Activated naive CD4-positive, alpha-beta T cell treated with anti-CD3 and anti-CD28 coated beads, Interleukin-2, amount 50 U/mL, for 16 hours (primary cell): ENCODE measurements at regions not wholly inside any gene's neighbourhood (a gene's known extent, or its start where the extent isn't known, plus 50 kb on each side); places are given as distances from the start of the nearest gene placed in this dataset.
"Not testable (repeated sequence)": the region's sequence is repeated elsewhere in the genome, so short reads cannot be mapped to it uniquely, and the experiment has no call there.

Experiments
- DNase-seq: peaks from one replicate; pipeline ENCODE4 v3.0.0-alpha.2; 2020

DNA sequence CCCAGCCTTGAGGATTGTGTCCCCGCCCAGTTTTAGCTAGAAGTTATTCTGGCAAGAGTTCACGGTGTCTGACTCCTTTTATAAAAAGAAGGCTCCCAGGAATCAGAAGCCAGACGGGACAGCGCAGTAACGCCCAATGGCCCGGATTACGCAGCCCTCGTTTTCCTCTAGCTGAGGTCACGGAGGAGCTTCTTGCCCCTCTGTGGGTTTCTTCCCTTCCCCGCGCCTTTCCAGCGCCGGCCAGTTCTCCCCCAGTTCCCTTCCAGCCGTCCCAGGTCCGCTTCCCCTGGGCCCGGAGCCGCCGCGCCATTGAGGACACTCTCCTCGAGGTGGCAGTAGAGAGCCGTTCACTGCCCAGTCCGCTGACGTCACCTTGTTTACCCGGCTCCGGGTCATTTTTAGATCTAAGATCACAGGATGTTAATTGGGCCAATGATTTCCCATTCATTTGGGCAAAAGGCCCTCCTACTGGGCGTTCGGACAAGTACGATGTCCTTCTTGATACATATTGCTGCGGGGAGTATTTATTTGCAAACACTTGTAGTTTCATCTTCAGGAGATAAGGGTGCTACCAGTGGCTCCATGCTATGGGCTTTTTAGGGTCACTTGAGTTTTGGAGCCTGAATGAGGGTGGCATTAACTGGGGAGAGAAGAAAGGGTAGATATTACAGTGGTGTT lies 81.5 kb upstream of the PPM1B start:
- peak; percentile 81 for DNase-seq

DNA sequence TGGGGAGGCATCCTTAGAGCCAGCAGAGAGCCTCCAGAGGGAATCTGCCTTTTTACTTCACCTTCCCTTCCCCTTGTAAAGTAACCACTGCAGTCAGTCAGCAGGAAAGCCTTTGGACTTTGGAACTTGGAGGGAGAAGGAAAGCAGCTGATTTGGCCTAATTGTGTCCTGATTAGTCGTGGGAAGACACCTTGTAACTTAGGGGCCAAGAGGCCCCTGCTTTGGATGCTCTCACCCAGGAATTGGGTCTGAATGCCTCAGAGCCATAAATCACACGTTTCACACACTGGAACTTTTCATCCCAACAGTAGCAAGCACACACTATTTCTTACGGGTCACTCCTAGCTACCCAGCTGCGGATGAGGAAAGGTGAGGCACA lies 81.0 kb upstream of the PPM1B start:
- DNase-seq: no peak

DNA sequence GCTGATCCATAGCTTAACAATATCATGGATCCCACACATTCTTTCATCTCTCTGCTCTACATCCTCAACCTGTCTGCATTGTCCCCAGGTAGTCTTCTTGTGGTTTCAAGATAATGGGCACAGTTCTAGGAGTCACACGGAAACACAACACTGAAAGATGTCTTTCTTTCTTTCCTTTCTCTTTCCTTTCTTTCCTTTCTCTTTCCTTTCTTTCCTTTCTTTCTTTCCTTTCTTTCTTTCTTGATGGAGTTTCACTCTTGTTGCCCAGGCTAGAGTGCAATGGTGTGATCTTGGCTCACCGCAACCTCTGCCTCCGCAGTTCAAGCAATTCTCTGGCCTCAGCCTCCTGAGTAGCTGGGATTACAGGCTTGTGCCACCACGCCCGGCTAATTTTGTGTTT lies 76.2 kb upstream of the PPM1B start:
- DNase-seq: not testable (repeated sequence)

DNA sequence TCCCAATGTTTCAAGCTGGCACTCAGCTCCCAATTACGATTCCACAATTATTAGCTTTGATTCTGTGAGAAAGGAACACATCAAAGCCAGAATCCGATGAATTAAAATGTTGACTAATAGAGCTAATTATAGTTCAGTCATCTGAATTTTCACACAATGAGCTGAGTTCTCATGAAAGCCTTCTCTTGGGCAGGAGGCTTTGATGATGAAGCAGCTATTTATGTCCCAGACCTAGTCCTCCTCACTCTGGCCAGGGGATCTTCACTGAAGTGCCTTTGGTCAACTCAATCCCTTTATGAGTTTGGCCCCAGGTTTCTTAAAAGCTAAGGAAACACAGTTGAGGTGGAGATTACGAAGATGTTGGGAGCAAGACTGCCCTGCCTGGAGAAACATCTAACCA lies 74.7 kb upstream of the PPM1B start:
- no peak for DNase-seq

DNA sequence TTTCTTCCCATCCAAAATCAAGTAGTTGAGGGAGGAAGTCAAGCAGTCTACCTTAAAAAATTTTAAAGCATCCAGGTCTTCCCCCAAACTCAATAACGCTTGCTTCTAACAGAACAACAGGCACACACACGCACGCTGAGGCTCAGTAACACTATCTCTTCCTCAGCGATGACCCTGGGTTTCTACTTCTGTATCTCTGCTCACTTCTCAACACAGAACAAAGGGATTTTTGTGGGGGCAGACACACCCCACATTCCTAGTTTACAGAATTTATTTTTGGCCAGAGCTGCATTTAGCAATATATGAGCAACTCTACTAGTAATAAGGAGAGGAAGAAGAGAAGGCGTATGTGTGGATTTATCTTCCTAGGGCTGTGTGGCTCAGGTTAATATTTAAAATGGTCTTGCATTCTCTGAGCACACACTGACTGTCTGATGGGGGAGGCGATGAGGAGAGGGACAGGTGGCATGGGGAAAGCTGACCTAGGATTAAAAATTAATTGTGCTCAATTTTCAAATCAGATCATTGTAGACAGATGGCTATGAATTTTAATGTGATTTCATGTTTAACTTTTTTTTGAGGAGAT lies 71.3 kb upstream of the PPM1B start:
- no peak for DNase-seq

DNA sequence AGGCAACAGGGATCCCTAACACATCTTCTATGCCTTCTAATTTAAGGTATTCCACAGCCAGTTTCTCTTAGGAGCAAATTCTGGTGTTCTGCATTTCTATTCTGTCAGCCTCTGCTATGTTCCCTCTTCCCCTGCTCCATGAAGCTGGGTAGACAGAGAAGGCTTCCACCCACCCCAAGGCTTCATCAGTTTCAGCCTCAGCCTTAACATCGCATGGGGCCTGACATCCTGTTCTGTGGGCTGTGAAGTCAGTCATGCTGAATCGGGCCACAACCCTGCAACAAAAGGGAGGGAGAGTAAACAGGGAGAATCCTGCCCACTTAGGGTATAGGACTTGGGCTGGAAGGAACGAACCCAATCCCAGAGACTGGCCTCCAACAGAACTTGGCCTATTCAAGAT lies 70.6 kb upstream of the PPM1B start:
- DNase-seq: no peak

DNA sequence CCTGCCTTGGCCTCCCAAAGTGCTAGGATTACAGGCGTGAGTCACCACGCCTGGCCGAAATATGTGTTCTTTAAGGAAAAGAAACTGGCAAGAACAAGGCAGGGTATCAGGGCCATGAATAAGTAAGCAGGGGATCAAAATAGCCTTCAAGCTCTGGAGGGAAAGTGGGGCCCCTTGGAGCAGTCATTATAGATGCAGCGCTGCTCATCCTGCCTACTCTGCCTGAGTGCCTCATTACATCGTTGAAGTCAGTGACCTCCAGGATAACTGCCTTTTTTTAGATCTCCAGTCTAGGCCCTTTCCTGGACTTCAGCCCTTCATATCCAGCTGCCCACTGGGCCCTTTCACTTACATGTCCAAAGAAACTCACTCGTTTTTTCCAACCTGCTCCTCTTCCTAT lies 69.8 kb upstream of the PPM1B start:
- no peak for DNase-seq

DNA sequence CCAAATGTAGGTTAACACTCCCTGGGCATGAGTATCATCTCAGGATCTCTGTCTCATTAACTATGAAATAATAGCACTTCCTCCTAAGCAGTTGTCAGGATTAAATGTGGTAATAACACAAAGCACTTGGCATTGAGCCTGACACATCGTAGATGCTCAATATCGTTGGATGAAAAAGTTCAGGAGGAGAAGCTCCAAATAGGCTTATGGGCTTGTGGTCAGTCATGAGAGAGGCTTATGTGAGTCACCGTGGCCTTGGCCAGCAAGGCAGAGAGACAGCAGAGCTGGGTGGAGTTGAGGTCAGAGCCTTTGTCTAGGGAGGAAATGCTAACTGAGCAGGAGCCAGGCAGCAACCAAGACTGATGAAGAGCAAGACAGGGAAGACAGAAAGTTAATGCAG lies 68.3 kb upstream of the PPM1B start:
- DNase-seq: no peak

DNA sequence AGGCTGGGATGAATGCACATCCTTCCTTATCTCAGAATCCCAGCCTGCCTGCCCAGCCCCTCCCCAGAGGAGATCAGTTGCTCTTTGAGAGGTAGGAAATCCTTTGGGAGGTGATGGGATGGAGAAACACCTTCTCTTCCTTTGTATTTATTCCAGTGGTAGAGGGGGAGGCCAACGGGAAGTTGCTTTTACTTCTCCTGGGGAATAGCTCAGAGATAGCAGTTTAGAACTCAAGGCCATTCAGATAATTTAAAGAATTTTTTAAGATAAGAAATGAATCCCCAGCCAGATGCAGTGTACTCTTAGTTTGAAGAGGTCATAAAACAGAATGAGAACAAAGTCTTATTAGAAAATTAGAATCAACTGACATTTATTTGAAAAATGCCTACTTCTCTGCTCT lies 67.4 kb upstream of the PPM1B start:
- no peak for DNase-seq

DNA sequence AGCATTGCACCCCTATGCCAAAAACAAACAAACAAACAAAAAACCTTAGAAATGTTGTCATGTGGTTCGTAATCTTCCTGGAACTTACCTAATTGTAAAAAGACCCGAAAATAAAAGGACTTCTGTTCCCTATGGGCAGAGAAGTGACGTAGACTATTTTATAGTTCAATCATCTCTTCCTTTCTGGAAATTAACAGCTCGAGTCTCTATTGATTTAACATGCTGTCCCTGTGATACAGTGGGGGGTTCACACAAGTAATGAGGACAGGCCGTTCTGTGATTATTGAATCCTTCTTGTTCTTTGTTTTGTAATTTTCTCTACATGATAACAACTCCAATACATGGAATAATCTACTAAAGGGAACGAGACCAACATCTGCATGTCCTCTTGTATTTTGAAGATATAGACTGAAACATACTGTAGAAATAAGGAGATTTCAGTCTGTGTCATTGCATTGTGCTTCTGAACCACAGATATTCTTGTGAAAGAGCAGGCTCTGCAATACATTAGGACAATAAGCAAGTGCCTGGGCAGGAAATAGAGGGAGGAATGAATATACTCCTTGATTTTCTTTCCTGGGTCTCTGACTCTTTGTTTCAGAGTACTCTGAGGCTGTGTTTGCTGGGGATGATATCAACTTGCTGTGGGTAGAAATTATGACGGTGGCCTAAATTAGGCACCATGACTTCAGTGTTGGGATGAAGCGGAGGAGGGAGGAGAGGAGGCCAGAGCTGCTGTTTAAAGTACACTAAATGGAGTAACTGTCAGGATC lies 65.7 kb upstream of the PPM1B start:
- no peak for DNase-seq

DNA sequence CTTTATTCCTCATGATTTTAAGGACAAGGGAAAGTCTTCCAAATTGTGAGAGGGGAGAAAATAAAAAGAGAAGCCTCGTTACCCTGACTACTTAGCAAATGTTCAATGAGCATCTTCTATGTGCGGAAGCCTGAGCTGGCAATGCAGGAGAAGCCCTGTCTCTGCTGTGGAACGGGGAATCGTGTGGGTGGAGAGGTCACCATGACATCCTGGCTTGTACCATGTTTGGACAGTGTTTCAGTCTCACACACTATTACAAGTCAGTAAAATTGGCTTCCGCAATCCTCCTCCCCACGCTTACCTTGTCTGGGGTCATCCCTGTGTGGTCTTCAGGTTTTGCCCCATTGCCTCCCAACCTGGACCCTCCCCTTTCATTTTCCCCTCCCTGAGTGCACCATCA lies 65.0 kb upstream of the PPM1B start:
- DNase-seq: no peak

DNA sequence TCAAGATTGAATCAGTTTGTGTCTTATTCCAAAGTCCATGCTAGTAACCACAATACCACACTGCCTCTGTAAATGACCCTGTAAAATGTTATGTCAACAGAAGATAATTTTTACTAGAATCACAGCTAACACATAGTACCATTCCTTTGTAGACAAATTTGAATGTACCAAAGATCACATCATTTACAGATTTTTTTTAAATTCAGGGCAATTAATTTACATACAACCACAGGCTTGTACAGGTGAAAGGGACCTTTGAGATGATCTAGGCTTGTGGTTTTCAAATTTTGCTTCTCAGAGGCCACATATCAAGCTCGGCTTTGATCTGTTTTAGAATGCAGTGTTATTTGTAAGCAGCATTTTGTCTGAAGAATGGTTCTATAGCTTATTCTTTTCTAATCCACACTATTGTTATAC lies 63.8 kb upstream of the PPM1B start:
- DNase-seq: no peak

DNA sequence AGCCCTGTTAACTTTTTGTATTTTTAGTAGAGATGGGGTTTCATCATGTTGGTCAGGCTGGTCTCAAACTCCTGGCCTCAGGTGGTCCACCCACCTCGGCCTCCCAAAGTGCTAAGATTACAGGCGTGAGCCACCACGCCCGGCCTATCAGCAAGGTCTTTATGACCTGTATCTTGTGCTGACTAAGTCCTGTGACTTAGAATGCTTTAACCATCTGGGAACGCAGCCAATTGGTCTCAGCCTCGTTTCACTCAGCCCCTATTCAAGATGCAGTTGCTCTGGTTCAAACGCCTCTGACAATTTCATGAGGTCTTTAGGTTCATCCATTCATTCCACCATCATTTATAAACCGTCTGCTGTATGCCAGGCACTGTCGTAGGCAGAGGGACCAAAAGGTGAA lies 62.2 kb upstream of the PPM1B start:
- DNase-seq: not testable (repeated sequence)

DNA sequence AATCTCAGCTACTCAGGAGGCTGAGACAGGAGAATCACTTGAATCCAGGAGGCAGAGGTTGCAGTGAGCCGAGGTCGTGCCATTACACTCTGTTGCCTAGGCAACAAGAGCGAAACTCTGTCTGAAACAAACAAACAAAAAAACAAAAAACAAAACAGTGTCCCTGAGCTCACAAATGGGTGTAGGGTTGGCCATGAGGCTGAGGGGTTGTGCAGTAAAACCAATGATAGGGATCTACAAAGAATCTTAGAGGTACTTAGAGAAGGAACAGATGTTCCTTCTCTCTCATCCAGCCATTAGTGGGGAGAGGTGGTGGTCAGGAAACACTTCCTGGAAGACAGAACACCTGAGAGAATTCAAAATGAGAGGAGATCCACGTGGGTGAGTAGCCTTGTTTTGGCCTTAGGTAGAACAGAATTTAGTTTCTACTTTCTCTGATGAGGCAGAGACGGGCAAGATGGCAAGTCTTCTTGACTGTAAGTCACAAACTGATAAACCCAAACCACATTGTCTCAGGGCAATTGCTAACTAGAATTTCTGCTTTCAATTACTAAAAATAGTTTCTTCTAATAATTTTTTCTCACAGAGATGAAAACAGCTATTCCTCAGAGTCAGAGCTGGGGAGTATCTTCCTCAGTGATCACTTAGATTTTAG lies 61.5 kb upstream of the PPM1B start:
- DNase-seq: no peak

DNA sequence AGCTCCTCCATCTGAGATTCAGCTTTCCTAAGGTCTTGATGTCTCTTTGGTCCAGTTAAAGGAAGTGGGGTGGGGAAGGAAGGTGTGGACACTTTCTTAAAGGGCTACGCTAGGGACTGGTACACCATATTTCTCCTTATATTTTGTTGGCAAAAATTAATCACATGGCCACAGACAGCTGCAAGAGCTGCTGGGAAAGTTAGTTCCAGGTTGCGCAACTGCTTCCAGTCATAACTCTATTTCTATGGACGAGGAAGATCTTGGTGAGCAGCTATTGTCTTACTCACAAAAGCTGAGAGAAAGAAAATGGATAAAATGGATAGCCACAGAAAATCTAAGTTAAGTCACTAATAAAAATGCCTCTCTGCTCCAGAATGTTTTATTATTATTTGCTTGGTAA lies 60.7 kb upstream of the PPM1B start:
- DNase-seq: no peak

DNA sequence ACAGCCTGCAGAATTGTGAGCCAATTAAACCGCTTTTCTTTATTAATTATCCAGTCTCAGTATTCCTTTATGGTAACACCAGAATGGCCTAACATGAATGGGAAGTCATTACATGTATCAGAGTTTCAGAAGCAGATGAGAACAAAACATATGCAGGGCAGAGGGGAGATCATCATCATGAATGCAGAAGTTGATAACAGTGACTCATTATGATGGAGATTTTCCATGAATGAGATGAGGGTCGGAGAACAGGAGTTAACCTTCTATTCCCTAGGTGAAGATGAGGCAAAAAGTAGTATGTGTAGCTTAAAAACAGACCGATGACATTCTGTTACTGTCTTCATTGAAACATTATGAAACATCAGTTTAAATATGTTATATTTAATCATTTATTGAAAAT lies 59.5 kb upstream of the PPM1B start:
- no peak for DNase-seq

DNA sequence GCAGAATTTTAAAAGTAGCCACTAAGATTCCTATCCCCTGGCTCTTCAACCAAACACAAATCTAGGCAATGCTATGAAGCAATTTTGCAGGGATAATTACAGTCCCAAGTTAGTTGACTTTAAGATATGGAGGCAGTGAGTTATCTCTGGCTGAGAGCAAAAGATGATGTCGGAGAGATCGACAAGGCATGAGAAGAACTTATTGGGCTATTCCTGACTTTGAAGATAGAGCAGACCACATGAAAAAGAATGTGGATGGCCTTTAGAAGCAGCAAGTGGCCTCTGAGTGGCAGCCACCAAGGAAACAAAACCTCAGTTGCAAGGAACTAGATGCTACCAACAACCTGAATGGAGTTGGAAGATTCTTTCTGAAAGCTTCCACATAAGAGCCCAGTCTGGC lies 58.2 kb upstream of the PPM1B start:
- no peak for DNase-seq

DNA sequence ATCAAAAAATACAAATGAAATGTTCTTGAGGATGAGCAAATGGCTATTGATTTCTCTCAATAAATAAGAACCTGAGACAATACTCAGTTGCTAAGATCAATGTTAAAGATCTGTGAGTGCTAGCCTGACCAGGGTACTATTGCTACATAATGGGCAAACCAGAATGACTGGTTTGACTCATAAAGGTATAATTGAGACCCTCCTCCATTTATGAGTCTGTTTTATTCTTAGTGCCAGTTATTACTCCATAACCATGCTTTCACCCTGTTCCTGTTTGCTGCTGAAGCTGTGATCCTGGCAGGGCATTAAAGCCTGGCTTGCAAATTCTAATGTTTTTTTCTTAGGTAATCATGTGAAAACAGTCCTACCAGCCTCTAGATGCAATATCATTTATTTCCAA lies 56.6 kb upstream of the PPM1B start:
- no peak for DNase-seq

DNA sequence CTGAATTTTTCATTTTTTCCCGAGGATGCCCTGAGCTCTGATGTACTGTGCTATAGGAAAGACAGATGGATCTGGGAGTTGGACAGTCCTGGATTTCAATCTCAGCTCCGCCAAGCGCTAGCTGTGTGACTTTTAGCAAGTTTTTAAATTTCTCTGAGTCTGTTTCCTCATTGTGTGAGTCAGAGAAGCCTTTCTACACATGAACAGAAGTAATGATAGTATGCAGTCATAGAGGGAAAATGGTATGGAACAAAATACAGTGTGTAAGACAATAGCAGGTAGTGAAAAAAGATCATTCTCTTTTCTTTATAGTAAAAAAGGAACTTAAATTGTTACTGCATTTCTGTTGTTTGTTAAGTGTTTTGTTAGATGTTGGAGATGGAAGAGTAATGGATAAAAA lies 52.4 kb upstream of the PPM1B start:
- no peak for DNase-seq

DNA sequence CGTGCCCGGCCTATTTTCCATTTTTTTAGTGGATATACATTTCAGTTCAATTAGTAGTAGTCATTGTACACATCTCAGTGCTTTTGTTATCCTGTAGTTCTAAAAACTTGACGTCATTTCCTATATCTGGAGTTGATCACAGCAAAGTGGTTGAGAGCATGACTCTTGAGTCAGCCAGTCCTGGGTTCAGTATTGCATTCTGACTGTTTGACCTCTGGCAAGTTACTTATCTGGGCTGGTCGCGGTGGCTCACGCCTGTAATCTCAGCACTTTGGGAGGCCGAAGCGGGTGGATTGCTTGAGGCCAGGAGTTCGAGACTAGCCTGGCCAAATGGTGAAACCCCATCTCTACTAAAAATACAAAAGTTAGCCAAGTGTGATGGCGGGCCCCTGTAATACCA lies 50.4 kb upstream of the PPM1B start:
- peak; percentile 13 for DNase-seq
